Left lobe of liver (tissue), 2 donors: ENCODE measurements at regions not wholly inside any gene's neighbourhood (a gene's known extent, or its start where the extent isn't known, plus 50 kb on each side); places are given as distances from the start of the nearest gene placed in this dataset.

ENCODE experiments used
- ATAC-seq: fragments of 200-7000 bp; cut with Tn5 transposase; one replicate; pipeline ENCODE4 v1.9.1; 2020; ENCODE audit warnings: mild to moderate bottlenecking, moderate library complexity
- DNase-seq: peaks from one replicate; pipeline ENCODE4 v3.0.0-alpha.2; 2020; ENCODE audit warnings: low spot score
- donor health status: DM: no; HTN: no; CAD: no; lungs with moderate emphysema.
- donor health status: DM: no; HTN: yes; CAD: no.

GRCh38 chr6:43877036-43877435 lies 107.0 kb downstream of the VEGFA start:
- DNase-seq (no peak), ATAC-seq (no peak)

- ATAC-seq (no peak), DNase-seq (no peak)
Measured at GRCh38 chr6:43876602-43877001, 106.6 kb downstream of the VEGFA start.

DNA sequence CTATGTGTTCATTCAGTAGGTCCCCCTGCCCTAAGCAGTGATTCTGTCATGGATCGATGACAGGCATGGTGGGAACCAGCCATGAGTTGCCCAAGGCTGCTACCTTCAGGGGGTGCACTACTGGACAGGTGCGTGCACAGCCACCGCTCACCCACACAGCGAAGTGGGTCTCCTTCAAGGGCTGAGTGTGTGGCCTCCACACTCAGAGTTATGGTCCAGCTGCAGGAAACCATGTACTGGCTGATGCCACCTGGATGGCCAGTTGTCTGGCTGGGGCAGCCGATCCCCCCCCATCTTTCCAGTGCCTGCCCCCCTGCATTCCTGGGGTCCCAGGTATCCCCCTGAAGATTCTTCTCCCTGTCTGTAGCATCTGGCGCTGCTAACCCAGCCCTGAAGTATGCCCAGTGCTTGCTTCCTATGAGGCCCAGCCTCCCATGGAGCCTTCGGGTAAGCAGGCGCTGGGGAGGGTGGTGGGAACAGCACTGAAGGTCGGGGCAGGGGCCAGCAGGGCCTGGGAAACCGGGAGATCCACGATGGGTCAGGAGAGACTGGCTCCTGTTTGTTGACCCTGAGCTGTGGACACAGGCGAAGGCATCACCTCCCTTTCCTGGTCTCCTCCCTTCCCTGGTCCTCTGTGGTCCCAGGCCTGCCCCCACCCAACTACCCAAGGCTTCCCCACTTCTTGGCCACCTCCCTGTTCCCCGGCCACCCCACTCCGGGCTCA lies 106.0 kb downstream of the VEGFA start:
- no peak for ATAC-seq

GRCh38 chr6:43874814-43875590 lies 105.0 kb downstream of the VEGFA start:
- ATAC-seq (no peak), DNase-seq (no peak)

More for the DNA sequence above, 106.0 kb downstream of the VEGFA start:
- no peak for DNase-seq

DNA sequence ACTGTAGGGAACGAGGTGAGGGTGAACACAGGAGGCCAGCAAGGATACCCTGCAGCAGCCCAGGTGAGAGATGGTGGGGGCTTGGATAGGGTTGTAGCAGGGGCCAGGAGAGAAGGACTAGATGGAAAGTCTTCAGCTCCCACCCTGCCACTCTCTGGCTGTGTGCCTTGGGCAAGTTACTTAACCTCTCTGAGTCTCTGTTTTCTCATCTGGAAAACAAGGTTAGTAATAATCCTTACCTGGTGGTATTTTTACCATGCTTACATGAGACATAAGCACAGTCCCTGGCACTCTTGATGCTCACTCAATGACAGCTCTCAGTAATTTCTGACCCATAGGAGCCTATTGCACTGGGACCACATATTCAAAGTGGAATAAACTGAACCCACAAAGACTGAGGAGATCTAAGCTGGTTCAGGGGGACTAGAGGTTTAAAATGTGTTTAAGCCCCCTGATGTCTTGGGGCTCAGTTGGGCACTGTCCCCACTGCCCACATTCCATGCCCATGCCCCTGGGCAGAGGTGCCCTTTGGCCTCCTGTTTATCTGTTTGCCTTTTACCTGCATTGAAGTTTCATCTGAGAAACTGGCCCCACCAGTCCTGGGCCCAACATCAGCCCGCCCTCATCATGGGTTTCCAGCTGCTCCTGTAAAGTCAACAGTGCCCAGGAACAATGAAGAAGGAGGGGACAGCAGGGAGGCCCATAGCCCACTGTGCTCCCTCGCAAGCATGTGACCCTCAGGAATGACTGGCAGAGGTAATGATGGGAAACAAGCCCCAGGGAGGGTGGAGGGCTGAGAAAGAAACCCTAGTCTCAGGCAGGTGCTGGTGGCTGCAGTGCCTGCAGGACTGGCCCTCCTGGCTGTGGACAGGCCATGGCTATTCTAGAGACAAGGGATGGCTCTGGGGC lies 104.0 kb downstream of the VEGFA start:
- no peak for ATAC-seq
- DNase-seq: no peak

- ATAC-seq (no peak), DNase-seq (no peak)
Measured at GRCh38 chr6:43871933-43872332, 101.9 kb downstream of the VEGFA start.

DNA sequence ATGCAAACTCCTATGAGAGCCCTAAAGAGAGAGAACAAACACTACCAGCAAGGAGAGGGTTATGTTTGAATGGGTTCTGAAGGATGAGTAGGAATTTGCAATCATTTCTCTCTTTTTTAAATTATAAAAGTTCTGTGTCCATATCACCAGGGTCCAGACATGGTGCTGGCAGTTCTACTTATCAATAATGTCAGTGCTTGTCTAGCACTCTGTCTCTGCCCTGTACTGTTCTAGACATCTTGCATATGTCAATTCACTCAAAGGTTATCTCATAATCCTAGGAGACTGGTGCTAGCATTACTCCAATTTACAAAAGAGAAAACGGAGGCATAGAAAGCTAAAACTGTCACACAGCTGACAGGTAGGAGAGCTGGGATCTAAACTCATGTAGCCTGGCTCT lies 101.3 kb downstream of the VEGFA start:
- no peak for ATAC-seq
- no peak for DNase-seq

DNA sequence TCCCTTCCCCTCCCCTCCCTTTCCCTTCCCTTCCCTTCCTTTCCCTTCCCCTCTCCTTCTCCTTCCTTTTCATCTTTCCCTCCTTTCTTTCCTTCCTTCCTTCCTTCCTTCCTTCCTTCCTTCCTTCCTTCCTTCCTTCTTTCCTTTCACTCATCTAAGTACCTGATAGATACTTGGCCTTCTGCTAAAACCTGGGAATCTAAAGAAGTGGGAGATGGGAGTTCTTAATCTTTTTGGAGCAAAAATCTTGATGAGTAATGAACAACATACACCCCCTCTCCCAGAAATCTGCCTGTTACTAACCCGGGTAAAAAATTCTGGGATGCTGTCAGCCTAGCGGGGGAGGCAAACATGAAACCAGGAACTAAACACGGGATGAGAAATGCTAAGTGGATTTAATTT lies 100.7 kb downstream of the VEGFA start:
- DNase-seq: no peak
- no peak for ATAC-seq

DNA sequence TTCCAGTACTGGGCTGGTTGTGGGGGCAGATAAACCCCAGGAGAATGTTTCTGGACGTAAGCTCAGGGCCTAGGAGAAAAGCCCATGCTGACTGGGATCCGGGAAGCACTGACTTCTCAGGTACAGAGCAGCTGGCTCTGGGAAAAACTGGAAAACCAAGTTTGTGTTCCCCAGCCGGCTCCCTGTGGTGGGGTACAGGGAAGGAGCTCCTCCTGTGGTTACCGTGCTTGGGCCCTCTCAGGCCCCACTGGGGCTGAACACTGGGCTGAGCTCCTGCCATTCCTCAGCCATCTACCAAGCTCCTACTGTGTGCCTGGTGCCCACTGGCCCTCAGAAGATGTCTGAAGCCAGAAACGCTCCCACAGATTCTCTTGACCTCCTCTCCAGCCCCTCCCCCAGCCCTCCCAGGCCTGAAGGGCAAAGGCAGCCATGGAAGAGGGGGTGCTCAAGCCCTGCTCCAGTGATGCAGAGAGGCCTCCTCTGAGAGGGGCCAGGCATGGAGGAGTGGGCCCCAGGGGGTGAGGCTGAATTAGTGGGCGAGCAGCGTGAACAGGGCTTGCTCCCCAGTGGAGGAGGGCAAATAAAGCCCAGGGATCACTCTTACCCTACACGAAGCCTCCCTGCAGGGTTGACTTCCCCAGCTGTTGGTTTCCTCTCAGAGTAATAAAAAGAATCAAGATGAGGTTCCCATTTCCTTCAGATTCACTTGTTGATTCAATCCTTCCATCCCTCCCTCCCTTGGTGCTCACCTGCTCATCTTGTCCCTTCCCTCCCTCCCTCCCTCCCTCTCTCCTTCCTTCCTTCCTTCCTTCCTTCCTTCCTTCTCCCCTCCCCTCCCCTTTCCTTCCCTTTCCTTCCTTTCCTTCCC lies 100.0 kb downstream of the VEGFA start:
- ATAC-seq: no peak
- DNase-seq: no peak

DNA sequence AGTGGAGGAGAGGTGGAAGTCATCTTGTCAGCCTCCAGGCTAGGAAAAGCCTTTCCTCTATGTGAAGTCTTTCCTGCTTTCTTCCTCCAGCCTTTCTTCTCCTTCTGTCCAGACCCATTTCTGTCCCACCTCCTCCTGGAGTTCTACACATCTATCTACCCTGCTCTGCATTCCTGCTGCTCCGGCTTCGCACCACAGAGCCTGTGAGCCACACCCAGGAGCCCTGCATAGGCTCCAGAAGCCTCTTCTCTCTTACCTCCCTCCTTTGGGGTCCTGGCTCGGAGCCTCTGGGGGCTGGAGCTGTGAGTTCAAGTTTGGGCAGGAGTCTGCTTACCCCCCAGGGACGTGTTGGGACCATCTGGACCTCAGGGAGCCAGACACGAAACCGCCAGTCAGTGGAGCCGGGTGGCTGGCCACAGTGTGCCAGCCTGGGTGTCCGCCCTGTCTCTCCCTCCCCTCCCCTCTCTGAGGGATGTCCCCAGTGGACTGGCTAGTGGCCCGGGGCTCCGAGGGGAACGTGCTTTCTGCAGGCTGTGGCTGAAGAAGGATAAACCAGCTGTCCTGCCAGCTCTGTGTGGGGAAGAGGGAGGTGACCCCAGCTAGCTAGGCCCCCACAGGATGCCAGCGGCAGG lies 99.2 kb downstream of the VEGFA start:
- ATAC-seq: peak; percentile 12
- DNase-seq: no peak

DNA sequence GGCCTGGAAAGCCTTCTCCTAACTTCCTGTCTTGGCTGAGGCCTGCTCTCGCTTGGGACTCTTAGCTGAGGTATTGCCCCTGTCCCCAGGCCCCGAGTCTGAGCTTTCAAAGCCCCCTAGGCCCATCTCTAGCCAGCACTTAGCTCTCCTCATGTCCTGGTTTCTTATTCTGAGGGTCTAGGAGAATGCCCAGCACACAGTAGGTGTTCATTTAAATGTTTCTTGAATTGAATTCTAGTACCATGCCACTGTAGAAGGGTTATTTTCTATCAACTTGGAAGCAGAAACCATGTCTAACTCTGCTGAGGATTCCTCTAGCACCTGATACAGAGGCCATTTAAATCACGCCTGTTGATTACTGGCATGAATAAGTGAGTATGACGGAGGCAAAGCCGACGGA lies 98.5 kb downstream of the VEGFA start:
- DNase-seq: no peak
- no peak for ATAC-seq

GRCh38 chr6:43867996-43868395 lies 98.0 kb downstream of the VEGFA start:
- DNase-seq: no peak
- ATAC-seq: no peak

- no peak for ATAC-seq
- no peak for DNase-seq
Measured at GRCh38 chr6:43867246-43867645, 97.2 kb downstream of the VEGFA start.

GRCh38 chr6:43865932-43866645 lies 96.1 kb downstream of the VEGFA start:
- no peak for DNase-seq
- no peak for ATAC-seq

GRCh38 chr6:43865086-43865485 lies 95.1 kb downstream of the VEGFA start:
- no peak for DNase-seq
- no peak for ATAC-seq

- ATAC-seq (no peak), DNase-seq (no peak)
Measured at GRCh38 chr6:43862925-43863324, 92.9 kb downstream of the VEGFA start.

- no peak for DNase-seq
Measured at GRCh38 chr6:43861212-43861894, 91.3 kb downstream of the VEGFA start.

GRCh38 chr6:43860285-43860684 lies 90.3 kb downstream of the VEGFA start:
- ATAC-seq (no peak), DNase-seq (no peak)

More at GRCh38 chr6:43861212-43861894, 91.3 kb downstream of the VEGFA start:
- no peak for ATAC-seq

- no peak for DNase-seq
Measured at GRCh38 chr6:43859213-43859612, 89.2 kb downstream of the VEGFA start.

More at GRCh38 chr6:43859213-43859612, 89.2 kb downstream of the VEGFA start:
- ATAC-seq: no peak
